ENCODE measurements at regions not wholly inside any gene's neighbourhood (a gene's known extent, or its start where the extent isn't known, plus 50 kb on each side); places are given as distances from the start of the nearest gene placed in this dataset.

DNA sequence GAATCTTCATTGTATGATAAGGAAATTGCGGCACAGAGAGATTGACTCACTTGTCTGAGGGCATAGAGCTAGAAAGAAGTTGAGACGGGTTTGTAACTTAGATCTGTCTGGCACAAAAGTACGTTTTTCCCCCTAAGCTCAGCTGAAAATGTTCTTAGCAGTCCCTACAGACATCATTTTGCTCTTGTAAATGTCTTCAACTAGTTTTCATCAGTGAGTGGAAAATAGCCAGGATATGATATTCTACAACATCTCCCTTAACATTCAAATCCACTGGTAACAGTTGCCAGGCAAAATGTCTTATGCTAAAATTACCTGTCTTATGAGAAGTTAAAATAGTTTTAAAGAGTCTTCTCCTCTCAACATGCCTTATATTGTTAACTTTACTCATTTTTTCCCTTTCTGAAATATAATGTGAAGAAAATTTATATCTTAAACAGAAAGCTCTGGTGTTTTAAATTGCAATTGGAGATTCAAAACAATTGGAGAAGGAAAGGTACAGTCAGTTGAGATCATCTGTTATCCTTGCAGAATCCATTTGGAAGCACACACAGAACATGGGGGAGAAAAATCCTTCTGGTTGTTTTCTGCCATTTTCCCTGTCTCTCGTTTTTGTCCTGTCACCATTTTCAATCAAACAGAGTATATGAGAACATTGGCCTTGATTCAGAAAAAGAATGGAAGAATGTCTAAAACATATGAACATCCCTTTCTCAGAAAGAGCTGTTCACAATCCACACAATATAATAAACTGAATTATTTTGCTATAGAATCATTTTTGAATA lies 255.0 kb downstream of the TRIB2 start:
- Mint-ChIP-seq H3K9me3 (ENCODE audit: low read depth) (peaks cover 3% of the 10 kb centered on the region), H3K27me3 (peaks cover 9% of the 10 kb centered on the region), H3K4me3 (no peak overlapping the region), H3K4me1 (ENCODE audit: low read depth) (peaks cover 1% of the 10 kb centered on the region), H3K27ac (no peak overlapping the region), H3K36me3 (peaks cover 7% of the 10 kb centered on the region)

GRCh38 chr2:12978066-12978835 lies 261.5 kb downstream of the TRIB2 start:
- Mint-ChIP-seq H3K4me1 (ENCODE audit: low read depth) (no peaks in the 10 kb centered on the region), H3K27ac (no peak overlapping the region), H3K4me3 (no peak overlapping the region), H3K9me3 (ENCODE audit: low read depth) (peaks cover 3% of the 10 kb centered on the region), H3K27me3 (peaks cover 12% of the 10 kb centered on the region), H3K36me3 (peaks cover 5% of the 10 kb centered on the region)

DNA sequence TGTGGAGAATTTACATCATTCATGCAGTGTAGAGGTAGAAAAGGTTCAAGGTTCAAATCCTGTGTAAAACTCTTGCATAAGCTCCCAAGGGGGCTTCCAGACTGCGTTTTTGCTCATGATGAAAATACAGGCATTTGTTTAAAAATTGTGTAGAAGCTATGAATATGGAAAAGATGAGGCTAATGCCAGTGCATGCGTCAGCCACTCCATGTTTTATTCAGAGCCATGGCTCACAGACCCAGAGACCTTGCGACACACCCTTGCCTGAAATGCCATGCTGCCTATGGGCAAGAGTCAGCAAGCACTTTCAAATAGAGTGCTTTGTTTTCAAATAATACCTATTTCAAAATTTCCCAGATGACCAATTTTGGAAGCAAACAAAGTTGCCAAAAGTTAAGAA lies 262.3 kb downstream of the TRIB2 start:
- Mint-ChIP-seq H3K9me3 (ENCODE audit: low read depth) (no peaks in the 10 kb centered on the region), H3K4me3 (no peak overlapping the region), H3K27me3 (peaks cover 10% of the 10 kb centered on the region), H3K27ac (no peak overlapping the region), H3K36me3 (peaks cover 2% of the 10 kb centered on the region), H3K4me1 (ENCODE audit: low read depth) (no peaks in the 10 kb centered on the region)

DNA sequence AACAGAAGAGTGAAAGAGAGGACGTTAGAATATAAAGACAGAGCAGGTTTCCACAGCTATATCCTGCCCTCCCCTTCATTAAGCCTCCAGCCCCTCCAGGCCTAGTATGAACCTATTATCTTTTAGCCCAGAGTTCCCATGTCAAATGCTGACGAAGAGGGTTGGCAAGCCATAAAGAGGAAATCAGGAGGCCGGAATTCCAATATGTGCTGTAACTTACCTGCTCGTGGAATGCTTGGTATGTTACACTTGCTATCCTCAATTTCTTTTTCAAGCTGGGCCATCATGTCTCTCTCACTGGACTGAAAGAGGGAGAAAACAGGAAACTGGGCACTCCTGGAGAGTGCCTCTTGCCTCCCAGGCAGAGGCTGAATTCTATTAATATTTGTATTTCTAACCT lies 264.1 kb downstream of the TRIB2 start:
- no peaks in the 10 kb centered on the region for H3K9me3 Mint-ChIP-seq (ENCODE audit: low read depth)
- no peaks in the 10 kb centered on the region for H3K4me1 Mint-ChIP-seq (ENCODE audit: low read depth)
- no peaks in the 10 kb centered on the region for H3K36me3 Mint-ChIP-seq
- peaks cover 13% of the 10 kb centered on the region for H3K27me3 Mint-ChIP-seq
- no peak overlapping the region for H3K4me3 Mint-ChIP-seq
- H3K27ac Mint-ChIP-seq: no peak overlapping the region

DNA sequence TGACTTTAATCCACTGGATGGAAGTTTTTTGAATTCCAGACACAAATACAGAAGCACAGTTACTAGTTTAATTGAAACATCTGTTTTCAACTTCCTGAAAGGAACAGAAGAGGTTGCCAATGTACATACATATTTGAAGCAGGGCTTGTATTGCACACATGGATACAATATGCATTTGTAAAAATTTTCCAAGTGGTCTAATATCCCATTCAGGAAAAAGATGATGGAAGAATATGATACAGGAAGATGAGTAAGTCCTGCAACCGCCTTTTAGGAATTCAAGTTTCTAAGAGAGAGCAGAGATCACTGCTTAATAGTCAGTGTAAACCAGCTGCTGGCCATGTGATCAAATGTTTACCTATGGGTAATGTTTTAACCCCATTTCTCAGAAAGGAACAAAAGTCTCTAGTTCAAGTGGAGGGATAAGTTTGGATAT lies 265.4 kb downstream of the TRIB2 start:
- H3K4me3 Mint-ChIP-seq: no peak overlapping the region
- no peaks in the 10 kb centered on the region for H3K36me3 Mint-ChIP-seq
- no peaks in the 10 kb centered on the region for H3K9me3 Mint-ChIP-seq (ENCODE audit: low read depth)
- H3K27me3 Mint-ChIP-seq: peaks cover 9% of the 10 kb centered on the region
- peaks cover 2% of the 10 kb centered on the region for H3K4me1 Mint-ChIP-seq (ENCODE audit: low read depth)
- H3K27ac Mint-ChIP-seq: no peak overlapping the region

DNA sequence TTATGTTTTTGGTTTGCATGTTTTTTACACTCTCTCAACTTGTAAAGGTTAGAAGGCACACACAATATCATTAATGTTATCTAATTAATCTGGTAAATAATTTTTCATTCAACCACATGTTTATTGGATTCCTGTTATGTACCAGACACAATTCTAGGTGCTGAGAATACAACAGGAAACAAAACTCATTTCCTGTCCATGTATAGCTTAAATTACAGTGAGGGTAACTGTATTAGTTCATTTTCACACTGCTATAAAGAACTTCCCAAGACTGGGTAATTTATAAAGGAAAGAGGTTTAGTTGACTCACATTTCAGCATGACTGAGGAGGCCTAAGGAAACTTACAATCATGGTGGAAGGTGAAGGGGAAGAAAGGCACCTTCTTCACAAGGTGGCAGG lies 270.5 kb downstream of the TRIB2 start:
- H3K27ac Mint-ChIP-seq: no peak overlapping the region
- no peak overlapping the region for H3K4me3 Mint-ChIP-seq
- no peaks in the 10 kb centered on the region for H3K36me3 Mint-ChIP-seq
- H3K4me1 Mint-ChIP-seq (ENCODE audit: low read depth): peaks cover 5% of the 10 kb centered on the region
- H3K27me3 Mint-ChIP-seq: peaks cover 5% of the 10 kb centered on the region
- peaks cover 4% of the 10 kb centered on the region for H3K9me3 Mint-ChIP-seq (ENCODE audit: low read depth)

DNA sequence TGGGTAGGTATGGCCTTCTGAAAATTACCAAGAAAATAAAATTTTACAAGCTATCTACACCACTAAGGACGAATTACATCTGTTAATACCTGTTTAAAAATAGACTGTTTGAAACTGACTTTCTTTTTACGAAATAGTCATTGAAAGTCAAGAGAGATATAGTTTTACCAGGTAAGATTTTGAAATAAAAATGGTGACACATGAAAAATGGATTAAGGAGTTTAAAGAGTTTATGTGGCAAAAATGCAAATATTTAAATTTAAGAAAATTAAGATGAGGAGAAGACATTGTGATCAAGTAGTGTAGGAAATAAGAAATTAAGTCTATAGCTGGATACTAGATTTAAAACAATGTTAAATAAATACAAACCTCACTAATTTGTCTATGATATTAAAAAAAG lies 271.5 kb downstream of the TRIB2 start:
- H3K27me3 Mint-ChIP-seq: peaks cover 6% of the 10 kb centered on the region
- peaks cover 4% of the 10 kb centered on the region for H3K9me3 Mint-ChIP-seq (ENCODE audit: low read depth)
- no peak overlapping the region for H3K4me3 Mint-ChIP-seq
- H3K27ac Mint-ChIP-seq: no peak overlapping the region
- peaks cover 5% of the 10 kb centered on the region for H3K4me1 Mint-ChIP-seq (ENCODE audit: low read depth)
- no peaks in the 10 kb centered on the region for H3K36me3 Mint-ChIP-seq

DNA sequence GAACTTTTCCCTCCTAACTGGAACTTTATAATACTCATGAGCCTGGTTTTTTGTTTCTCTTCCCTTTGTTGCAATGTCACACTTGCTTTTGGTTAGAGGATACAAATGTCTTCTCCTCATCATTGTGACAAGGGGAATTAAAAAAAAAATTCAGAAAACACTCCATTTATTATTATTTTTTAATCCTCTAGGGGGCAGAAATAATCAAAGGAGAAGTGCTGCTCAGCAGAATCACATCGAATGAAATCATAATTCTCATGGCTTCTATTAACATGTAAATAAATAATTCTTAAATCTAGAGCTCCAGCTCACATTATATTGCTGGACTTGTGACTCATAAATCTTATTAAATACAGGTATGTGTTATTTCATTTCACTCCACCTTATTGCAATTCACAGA lies 273.8 kb downstream of the TRIB2 start:
- Mint-ChIP-seq H3K27ac (no peak overlapping the region), H3K27me3 (peaks cover 4% of the 10 kb centered on the region), H3K36me3 (no peaks in the 10 kb centered on the region), H3K4me3 (no peak overlapping the region), H3K4me1 (ENCODE audit: low read depth) (peaks cover 5% of the 10 kb centered on the region), H3K9me3 (ENCODE audit: low read depth) (peaks cover 4% of the 10 kb centered on the region)

DNA sequence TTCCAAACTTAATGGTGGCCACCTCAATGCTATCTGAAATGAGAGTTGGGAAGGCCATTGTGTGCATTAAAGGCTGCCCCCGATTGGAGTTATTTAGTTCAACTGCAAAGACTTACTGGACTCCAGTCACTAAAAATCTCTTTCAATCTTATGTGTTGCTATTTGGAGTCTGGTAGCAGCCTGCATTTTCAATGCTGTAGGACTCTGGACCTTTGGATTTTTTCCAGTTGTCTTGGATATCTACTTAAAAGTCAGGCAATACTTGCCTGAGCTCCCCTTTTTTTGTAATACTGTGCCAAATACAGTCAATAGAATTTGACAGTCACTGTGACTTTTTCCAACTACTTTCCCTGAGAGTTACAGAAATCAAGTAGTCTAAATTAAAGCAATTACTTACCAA lies 281.9 kb downstream of the TRIB2 start:
- Mint-ChIP-seq H3K9me3 (ENCODE audit: low read depth) (no peaks in the 10 kb centered on the region), H3K36me3 (no peaks in the 10 kb centered on the region), H3K4me3 (no peak overlapping the region), H3K27me3 (no peaks in the 10 kb centered on the region), H3K4me1 (ENCODE audit: low read depth) (no peaks in the 10 kb centered on the region), H3K27ac (no peak overlapping the region)

- Mint-ChIP-seq H3K27ac (no peak overlapping the region), H3K27me3 (no peaks in the 10 kb centered on the region), H3K4me3 (no peak overlapping the region), H3K4me1 (ENCODE audit: low read depth) (no peaks in the 10 kb centered on the region), H3K36me3 (no peaks in the 10 kb centered on the region), H3K9me3 (ENCODE audit: low read depth) (no peaks in the 10 kb centered on the region)
Observed at GRCh38 chr2:13000664-13001363, 284.1 kb downstream of the TRIB2 start.

DNA sequence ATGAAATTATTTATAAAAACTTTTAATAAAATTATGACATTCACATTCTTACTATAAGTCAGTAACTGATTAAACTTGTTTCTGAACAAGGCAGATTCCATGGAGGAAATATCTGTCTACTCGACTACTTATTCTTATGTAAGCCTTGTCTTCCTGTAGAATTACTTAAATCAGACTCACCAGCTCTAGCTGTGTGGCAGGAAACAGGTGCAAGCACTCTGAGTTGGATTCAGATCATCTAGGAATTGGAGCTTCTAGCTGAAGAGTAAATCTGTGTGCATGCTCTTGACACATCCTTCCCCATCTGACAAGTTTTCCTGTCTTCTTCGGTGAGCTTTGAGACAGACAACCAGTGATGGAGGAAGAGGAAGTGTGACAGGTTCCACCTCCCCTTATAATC lies 284.7 kb downstream of the TRIB2 start:
- Mint-ChIP-seq H3K4me3 (no peak overlapping the region), H3K27me3 (no peaks in the 10 kb centered on the region), H3K9me3 (ENCODE audit: low read depth) (no peaks in the 10 kb centered on the region), H3K27ac (no peak overlapping the region), H3K4me1 (ENCODE audit: low read depth) (no peaks in the 10 kb centered on the region), H3K36me3 (no peaks in the 10 kb centered on the region)

GRCh38 chr2:13002536-13003331 lies 286.0 kb downstream of the TRIB2 start:
- H3K27ac Mint-ChIP-seq: no peak overlapping the region
- H3K9me3 Mint-ChIP-seq (ENCODE audit: low read depth): no peaks in the 10 kb centered on the region
- peaks cover 2% of the 10 kb centered on the region for H3K4me1 Mint-ChIP-seq (ENCODE audit: low read depth)
- no peaks in the 10 kb centered on the region for H3K36me3 Mint-ChIP-seq
- H3K27me3 Mint-ChIP-seq: peaks cover 4% of the 10 kb centered on the region
- no peak overlapping the region for H3K4me3 Mint-ChIP-seq

DNA sequence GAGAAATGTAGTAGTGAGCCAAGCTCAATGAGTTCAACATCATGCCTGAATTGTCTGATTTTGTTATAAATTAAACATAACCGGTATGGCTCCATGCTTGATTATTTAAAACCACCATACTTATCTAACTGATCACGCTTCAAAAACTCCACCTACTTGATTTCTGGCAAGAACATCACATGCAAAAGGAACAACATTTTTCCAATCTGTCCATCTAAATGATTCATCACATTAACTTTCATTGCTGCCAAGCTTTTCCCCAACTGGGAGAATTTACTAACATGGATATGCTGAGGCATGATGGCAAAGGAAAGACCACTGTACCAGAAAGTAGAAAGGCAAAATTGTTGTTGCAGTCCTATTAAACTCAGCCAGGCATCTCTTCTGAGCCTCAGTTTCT lies 286.8 kb downstream of the TRIB2 start:
- Mint-ChIP-seq H3K27me3 (peaks cover 4% of the 10 kb centered on the region), H3K27ac (no peak overlapping the region), H3K4me3 (no peak overlapping the region), H3K9me3 (ENCODE audit: low read depth) (no peaks in the 10 kb centered on the region), H3K36me3 (no peaks in the 10 kb centered on the region), H3K4me1 (ENCODE audit: low read depth) (peaks cover 2% of the 10 kb centered on the region)

GRCh38 chr2:13005048-13005447 lies 288.3 kb downstream of the TRIB2 start:
- no peaks in the 10 kb centered on the region for H3K9me3 Mint-ChIP-seq (ENCODE audit: low read depth)
- H3K27ac Mint-ChIP-seq: no peak overlapping the region
- no peak overlapping the region for H3K4me3 Mint-ChIP-seq
- H3K27me3 Mint-ChIP-seq: peaks cover 4% of the 10 kb centered on the region
- H3K36me3 Mint-ChIP-seq: no peaks in the 10 kb centered on the region
- peaks cover 2% of the 10 kb centered on the region for H3K4me1 Mint-ChIP-seq (ENCODE audit: low read depth)

Data from activated naive CD8-positive, alpha-beta T cell (primary cell).